PC-9 (cell line): ENCODE measurements at regions not wholly inside any gene's neighbourhood (a gene's known extent, or its start where the extent isn't known, plus 50 kb on each side); places are given as distances from the start of the nearest gene placed in this dataset.
A peak's percentile ranks its signal among the peaks of the same experiment; 100 is the strongest.

Source experiments
- BruUV-seq: library from RNA; stranded (reverse); fragments of 400-500 nt; replicated peaks from 2 replicates; lab custom pipeline; 2021; lab: Mats Ljungman, UMichigan
- CTCF ChIA-PET: fragments of 300-600 bp; sonication (Branson Sonifier 250); formaldehyde crosslinking; loops from one replicate; lab custom pipeline; 2022; ENCODE audit warnings: antibody characterized with exemption; lab: Charles Lee
- POLR2A ChIA-PET: fragments of 300-600 bp; sonication (Branson Sonifier 250); formaldehyde crosslinking; loops from one replicate; lab custom pipeline; 2022; ENCODE audit warnings: antibody characterized with exemption; ENCODE audit not compliant: unreplicated experiment; lab: Charles Lee
- DNase-seq, 2 experiments: peaks; one replicate each; pipeline versions ENCODE4 v3.0.0 to v3.0.0-alpha.2; 2015 to 2022; ENCODE audit warnings: mixed read lengths in 1 of 2
- H2AFZ ChIP-seq: fragments of 200-600 bp; sonication (generic); 2 replicates; pipeline ENCODE4 v1.8.1; 2017; ENCODE audit warnings: antibody characterized with exemption
- H3F3A ChIP-seq: fragments of 200-600 bp; sonication (generic); 2 replicates; pipeline ENCODE4 v1.8.1; 2017; ENCODE audit warnings: antibody characterized with exemption, mild to moderate bottlenecking, low read depth; ENCODE audit not compliant: insufficient read depth
- H3K27ac ChIP-seq: fragments of 200-600 bp; sonication (generic); 2 replicates; pipeline ENCODE4 v1.6.1; 2016; ENCODE audit warnings: mixed run types
- H3K27me3 ChIP-seq: fragments of 200-600 bp; sonication (generic); 2 replicates; pipeline ENCODE4 v1.6.1; 2016; ENCODE audit warnings: low read depth, mixed run types; ENCODE audit not compliant: insufficient read depth
- H3K36me3 ChIP-seq: fragments of 200-600 bp; sonication (generic); 2 replicates; pipeline ENCODE4 v1.6.1; 2016; ENCODE audit warnings: low read depth, mixed run types
- H3K4me1 ChIP-seq: fragments of 200-600 bp; sonication (generic); replicated peaks from 2 replicates; pipeline ENCODE4 v1.6.1; 2016; ENCODE audit warnings: mixed run types; ENCODE audit not compliant: insufficient read depth
- H3K4me2 ChIP-seq: fragments of 200-600 bp; sonication (generic); 2 replicates; pipeline ENCODE4 v1.6.1; 2017; ENCODE audit warnings: mixed run types
- H3K4me3 ChIP-seq: fragments of 200-600 bp; sonication (generic); 2 replicates; pipeline ENCODE4 v1.6.1; 2016; ENCODE audit warnings: mixed run types
- H3K79me2 ChIP-seq: fragments of 200-600 bp; sonication (generic); 2 replicates; pipeline ENCODE4 v1.6.1; 2017; ENCODE audit warnings: low read depth, mixed run types
- H3K9me2 ChIP-seq: fragments of 200-600 bp; sonication (generic); 2 replicates; pipeline ENCODE4 v1.8.1; 2017; ENCODE audit warnings: mild to moderate bottlenecking; ENCODE audit not compliant: insufficient read depth
- H3K9me3 ChIP-seq: fragments of 200-600 bp; sonication (generic); 2 replicates; pipeline ENCODE4 v1.8.1; 2016; ENCODE audit warnings: low read depth; ENCODE audit not compliant: insufficient read depth
- H4K20me1 ChIP-seq: fragments of 200-600 bp; sonication (generic); 2 replicates; pipeline ENCODE4 v1.8.1; 2017; ENCODE audit not compliant: insufficient read depth
- CTCF ChIP-seq: fragments of 200-600 bp; sonication (generic); conservative IDR thresholded peaks from 2 replicates; pipeline ENCODE4 v1.6.1; 2017; ENCODE audit warnings: mixed run types, antibody characterized with exemption, mild to moderate bottlenecking, moderate library complexity
- EZH2 ChIP-seq: fragments of 200-600 bp; sonication (generic); IDR thresholded peaks from 2 replicates; pipeline ENCODE4 v1.8.0; 2017; ENCODE audit warnings: antibody characterized with exemption, low read depth
- intact Hi-C: fragments of 100-400 bp; cut with micrococcal nuclease; formaldehyde crosslinking; loops from one replicate; pipeline ENCODE4 v1.10.0; 2022; ENCODE audit not compliant: unreplicated experiment

GRCh38 chr13:97855570-97856303 lies 97.7 kb upstream of the IPO5 start:
- Histone ChIP-seq H3K4me3 (no peak overlapping the region), H3F3A (no peaks in the 10 kb centered on the region), H3K27ac (no peak overlapping the region), H3K9me2 (no peaks in the 10 kb centered on the region), H3K4me1 (peaks cover 9% of the 10 kb centered on the region; the same call in 1 of the 2 replicates), H3K27me3 (no peaks in the 10 kb centered on the region), H3K79me2 (no peaks in the 10 kb centered on the region), H2AFZ (no peak overlapping the region), H3K9me3 (no peaks in the 10 kb centered on the region), H3K4me2 (peak overlapping the region; percentile 25; the same call in 1 of the 2 replicates), H4K20me1 (no peaks in the 10 kb centered on the region), H3K36me3 (no peaks in the 10 kb centered on the region)
- ChIA-PET POLR2A (no interaction called here), CTCF (interaction anchor here (0.6 to 1.3 kb wide), 4 partner anchors 24 to 1039 kb away, joined by 3 to 7 read pairs (median 4); no protein-coding TSS in a partner anchor)
- TF ChIP-seq EZH2 (no peak), CTCF (peak; percentile 94)
- intact Hi-C loops = loop anchor here (1.0 to 5.0 kb wide), 7 partner anchors 56 to 987 kb away; no protein-coding TSS in a partner anchor
- BruUV-seq = no TSS peak
- peak; percentile 27 to 54 for DNase-seq

DNA sequence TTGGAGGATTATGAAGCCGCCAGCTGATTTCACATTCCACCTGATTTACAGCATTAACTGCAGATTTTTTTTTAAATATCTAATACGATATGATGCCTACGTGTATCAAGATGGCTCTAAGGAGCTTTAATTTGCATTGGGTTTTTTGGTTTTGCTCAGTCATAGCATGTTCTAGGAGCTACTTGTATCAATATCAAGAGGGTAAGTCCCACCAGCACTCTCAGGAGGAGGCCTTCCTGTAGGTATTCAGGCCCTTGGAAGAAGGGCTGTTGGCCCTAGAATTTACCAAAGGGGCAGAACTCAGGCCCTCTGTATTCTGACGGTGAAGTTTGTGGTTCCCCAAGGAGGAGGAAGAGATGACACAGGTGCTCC lies 97.2 kb upstream of the IPO5 start:
- POLR2A ChIA-PET = no interaction called here
- CTCF ChIA-PET = interaction anchor here (0.6 to 1.3 kb wide), 2 partner anchors 24 to 1039 kb away, joined by 4 to 7 read pairs; no protein-coding TSS in a partner anchor
- no peak for TF ChIP-seq EZH2
- no peak for TF ChIP-seq CTCF
- H3K27ac ChIP-seq = no peak overlapping the region
- no peaks in the 10 kb centered on the region for H3K9me3 ChIP-seq
- no TSS peak for BruUV-seq
- no peak overlapping the region for H2AFZ ChIP-seq
- no peaks in the 10 kb centered on the region for H4K20me1 ChIP-seq
- H3K36me3 ChIP-seq = no peaks in the 10 kb centered on the region
- no peaks in the 10 kb centered on the region for H3F3A ChIP-seq
- H3K4me2 ChIP-seq = no peak overlapping the region
- intact Hi-C loops = loop anchor here (5.0 kb wide), 2 partner anchors 136 to 561 kb away; no protein-coding TSS in a partner anchor
- no peak overlapping the region for H3K4me3 ChIP-seq
- no peaks in the 10 kb centered on the region for H3K9me2 ChIP-seq
- H3K27me3 ChIP-seq = no peaks in the 10 kb centered on the region
- H3K79me2 ChIP-seq = no peaks in the 10 kb centered on the region
- DNase-seq = no peak
- H3K4me1 ChIP-seq = peaks cover 9% of the 10 kb centered on the region; the same call in 1 of the 2 replicates

- Histone ChIP-seq H3K27me3 (no peaks in the 10 kb centered on the region), H3K4me1 (peaks cover 8% of the 10 kb centered on the region; the same call in 1 of the 2 replicates), H3K79me2 (no peaks in the 10 kb centered on the region), H4K20me1 (no peaks in the 10 kb centered on the region), H3K9me2 (no peaks in the 10 kb centered on the region), H2AFZ (no peak overlapping the region), H3K4me3 (no peak overlapping the region), H3F3A (no peaks in the 10 kb centered on the region), H3K36me3 (no peaks in the 10 kb centered on the region), H3K9me3 (no peaks in the 10 kb centered on the region), H3K4me2 (no peak overlapping the region), H3K27ac (no peak overlapping the region)
- DNase-seq = no peak
- intact Hi-C loops = loop anchor here (5.0 kb wide), 2 partner anchors 134 to 559 kb away; no protein-coding TSS in a partner anchor
- TF ChIP-seq CTCF = no peak
- TF ChIP-seq EZH2 = no peak
- CTCF ChIA-PET = no interaction called here
- POLR2A ChIA-PET = no interaction called here
- BruUV-seq = no TSS peak
These were observed 95.3 kb upstream of the IPO5 start for GRCh38 chr13:97858161-97858560.
